NCI-H187 treated with DMSO at 0.1 percent for 48 hours (cell line): ENCODE measurements at regions not wholly inside any gene's neighbourhood (a gene's known extent, or its start where the extent isn't known, plus 50 kb on each side); places are given as distances from the start of the nearest gene placed in this dataset.
"Not testable (repeated sequence)": the region's sequence is repeated elsewhere in the genome, so short reads cannot be mapped to it uniquely, and the experiment has no call there.

ENCODE experiments used
- DNase-seq: peaks from one replicate; lab custom pipeline; 2025; lab: John Stamatoyannopoulos, UW

- DNase-seq = no peak
These were observed 50.2 kb upstream of the CPNE4 start for GRCh38 chr3:132084982-132085381.

- no peak for DNase-seq
These were observed 52.5 kb upstream of the CPNE4 start for GRCh38 chr3:132087356-132087755.

- no peak for DNase-seq
These were observed 53.5 kb upstream of the CPNE4 start for GRCh38 chr3:132088291-132088690.

- no peak for DNase-seq
These were observed 56.1 kb upstream of the CPNE4 start for GRCh38 chr3:132090921-132091320.

- DNase-seq = no peak
These were observed 81.8 kb upstream of the CPNE4 start for GRCh38 chr3:132116601-132117000.

- no peak for DNase-seq
These were observed 82.8 kb upstream of the CPNE4 start for GRCh38 chr3:132117642-132118041.

- DNase-seq = no peak
These were observed 84.7 kb upstream of the CPNE4 start for GRCh38 chr3:132119531-132119930.

- DNase-seq = no peak
These were observed 89.3 kb upstream of the CPNE4 start for GRCh38 chr3:132124096-132124495.

- DNase-seq = no peak
These were observed 90.0 kb upstream of the CPNE4 start for GRCh38 chr3:132124651-132125284.

- no peak for DNase-seq
These were observed 99.8 kb upstream of the CPNE4 start for GRCh38 chr3:132134611-132135010.

GRCh38 chr3:132135628-132136333 lies 101.0 kb upstream of the CPNE4 start:
- DNase-seq = no peak

GRCh38 chr3:132136334-132136716 lies 101.5 kb upstream of the CPNE4 start:
- no peak for DNase-seq

- DNase-seq = not testable (repeated sequence)
These were observed 102.1 kb upstream of the CPNE4 start for GRCh38 chr3:132136902-132137301.

- no peak for DNase-seq
These were observed 111.0 kb upstream of the CPNE4 start for GRCh38 chr3:132145833-132146232.

GRCh38 chr3:132154619-132155018 lies 119.8 kb upstream of the CPNE4 start:
- DNase-seq = no peak

- no peak for DNase-seq
These were observed 124.3 kb upstream of the CPNE4 start for GRCh38 chr3:132159145-132159544.

- DNase-seq = no peak
These were observed 125.4 kb upstream of the CPNE4 start for GRCh38 chr3:132160198-132160597.

GRCh38 chr3:132161608-132162007 lies 126.8 kb upstream of the CPNE4 start:
- DNase-seq = no peak

GRCh38 chr3:132164469-132165092 lies 129.8 kb upstream of the CPNE4 start:
- DNase-seq = no peak

GRCh38 chr3:132167870-132168269 lies 133.1 kb upstream of the CPNE4 start:
- DNase-seq = no peak

GRCh38 chr3:132174500-132174899 lies 139.7 kb upstream of the CPNE4 start:
- DNase-seq = no peak

GRCh38 chr3:132180337-132180791 lies 136.8 kb upstream of the ACP3 start:
- peak; percentile 30 for DNase-seq

GRCh38 chr3:132183811-132184210 lies 133.4 kb upstream of the ACP3 start:
- no peak for DNase-seq
